ENCODE measurements at regions not wholly inside any gene's neighbourhood (a gene's known extent, or its start where the extent isn't known, plus 50 kb on each side); places are given as distances from the start of the nearest gene placed in this dataset.

DNA sequence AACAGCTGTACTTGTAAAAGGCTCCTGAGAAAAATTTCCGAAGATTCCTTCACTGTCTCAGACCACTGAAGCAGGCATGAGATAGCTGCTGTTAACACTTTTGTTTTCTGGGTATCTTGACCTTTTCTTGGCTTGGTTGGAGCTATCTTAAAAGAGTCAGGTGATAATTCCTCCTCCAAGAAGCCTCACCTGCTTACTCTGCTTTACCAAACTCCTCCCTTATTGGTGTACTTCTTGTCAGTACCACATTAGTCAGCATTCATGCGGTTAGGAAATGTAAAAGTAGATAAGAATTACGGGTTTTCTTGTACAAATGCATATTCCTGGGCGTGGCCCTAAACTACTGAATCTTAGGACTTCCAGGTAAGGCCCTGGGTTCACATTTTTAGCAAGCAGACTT, 489.8 kb upstream of the LARGE1 start:
- TF ChIP-seq POLR2AphosphoS5 (IDR thresholded peaks at IDR 0.05; ENCODE audit: low read depth, low read length) (no peak), POLR2A (IDR thresholded peaks at IDR 0.05; ENCODE audit: low read depth, low read length) (no peak), TAF1 (IDR thresholded peaks at IDR 0.05; ENCODE audit: borderline replicate concordance, low read depth, low read length) (no peak)

All from GM12892 (cell line).